HUES64 (cell line): ENCODE measurements at regions not wholly inside any gene's neighbourhood (a gene's known extent, or its start where the extent isn't known, plus 50 kb on each side); places are given as distances from the start of the nearest gene placed in this dataset.

ENCODE experiments used
- H3K27ac ChIP-seq: 2 replicates; pipeline ENCODE4 v1.7.0; 2013; ENCODE audit warnings: low read depth, low read length, inconsistent platforms
- H3K27me3 ChIP-seq: 2 replicates; pipeline ENCODE4 v1.6.1; 2013; ENCODE audit warnings: mild to moderate bottlenecking, low read length; ENCODE audit not compliant: insufficient read depth
- H3K36me3 ChIP-seq: 2 replicates; pipeline ENCODE4 v1.6.1; 2013; ENCODE audit warnings: mild to moderate bottlenecking, low read length; ENCODE audit not compliant: insufficient read depth
- H3K4me1 ChIP-seq: 2 replicates; pipeline ENCODE4 v1.6.1; 2013; ENCODE audit warnings: mild to moderate bottlenecking, low read length, moderate library complexity; ENCODE audit not compliant: insufficient read depth
- H3K4me3 ChIP-seq: 2 replicates; pipeline ENCODE4 v1.5.1; 2013; ENCODE audit warnings: mild to moderate bottlenecking, low read length, moderate library complexity
- H3K9ac ChIP-seq: 2 replicates; pipeline ENCODE4 v1.6.1; 2013; ENCODE audit warnings: mild to moderate bottlenecking, low read depth, low read length
- H3K9me3 ChIP-seq: 2 replicates; pipeline ENCODE4 v1.6.1; 2013; ENCODE audit warnings: low read depth, low read length; ENCODE audit not compliant: insufficient read depth
- WGBS: fragments of 150-250, 120-280 bp; methylation state at CpG from one replicate; pipeline ENCODE4 v1.1.7; 2013; ENCODE audit warnings: missing lambda C conversion rate; 5-methylcytosine and 5-hydroxymethylcytosine counted together

DNA sequence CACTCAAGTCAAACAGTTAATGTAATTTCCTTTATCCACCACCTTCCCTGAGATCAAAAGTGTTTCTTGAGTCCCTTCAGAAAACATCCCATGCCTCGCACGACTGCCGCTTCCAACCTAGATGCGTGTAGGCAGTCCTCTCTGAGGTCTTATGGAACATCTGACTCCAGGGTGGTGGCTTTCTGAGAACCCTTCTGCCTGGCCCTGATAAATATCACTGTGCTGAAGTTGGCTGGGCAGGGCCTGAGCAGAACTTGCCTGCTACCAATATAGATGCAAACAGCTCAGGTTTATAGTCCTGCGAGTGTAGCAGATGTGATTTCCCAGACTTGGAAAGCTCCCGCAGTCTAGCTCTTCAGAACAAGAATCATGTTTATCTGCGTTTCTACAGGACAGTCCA is 61.1 kb upstream of the GPR12 start:
- no peak overlapping the region for H3K9ac ChIP-seq
- 92% methylated on average over 7 of the region's 7 CpGs for WGBS
- H3K27me3 ChIP-seq: no peaks in the 10 kb centered on the region
- H3K9me3 ChIP-seq: no peaks in the 10 kb centered on the region
- H3K27ac ChIP-seq: no peak overlapping the region
- no peaks in the 10 kb centered on the region for H3K4me1 ChIP-seq
- H3K36me3 ChIP-seq: no peaks in the 10 kb centered on the region
- H3K4me3 ChIP-seq: no peak overlapping the region

DNA sequence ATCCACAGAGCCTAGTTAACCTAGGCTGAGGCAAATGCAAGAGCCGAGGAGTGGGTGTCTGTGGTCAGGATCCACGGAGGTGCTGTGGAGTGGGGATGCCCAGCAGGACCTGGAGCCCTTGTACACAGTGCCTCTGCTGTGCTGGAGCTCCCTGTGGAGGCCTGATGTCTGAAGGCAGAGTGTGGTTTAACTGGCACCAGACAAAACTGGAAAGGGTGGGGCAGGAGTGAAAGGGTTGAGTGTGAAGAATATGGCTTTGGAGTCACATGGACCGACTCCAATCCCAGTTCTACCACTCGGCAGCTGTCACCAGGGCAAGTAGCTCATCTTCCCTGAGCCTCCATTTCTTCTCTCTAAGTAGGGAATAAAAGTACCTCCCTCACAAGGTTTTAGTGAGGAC is 60.3 kb upstream of the GPR12 start:
- no peak overlapping the region for H3K4me3 ChIP-seq
- H3K9ac ChIP-seq: no peak overlapping the region
- H3K36me3 ChIP-seq: no peaks in the 10 kb centered on the region
- no peaks in the 10 kb centered on the region for H3K27me3 ChIP-seq
- H3K27ac ChIP-seq: no peak overlapping the region
- WGBS: 94% methylated on average over 4 of the region's 4 CpGs
- H3K4me1 ChIP-seq: no peaks in the 10 kb centered on the region
- H3K9me3 ChIP-seq: no peaks in the 10 kb centered on the region

DNA sequence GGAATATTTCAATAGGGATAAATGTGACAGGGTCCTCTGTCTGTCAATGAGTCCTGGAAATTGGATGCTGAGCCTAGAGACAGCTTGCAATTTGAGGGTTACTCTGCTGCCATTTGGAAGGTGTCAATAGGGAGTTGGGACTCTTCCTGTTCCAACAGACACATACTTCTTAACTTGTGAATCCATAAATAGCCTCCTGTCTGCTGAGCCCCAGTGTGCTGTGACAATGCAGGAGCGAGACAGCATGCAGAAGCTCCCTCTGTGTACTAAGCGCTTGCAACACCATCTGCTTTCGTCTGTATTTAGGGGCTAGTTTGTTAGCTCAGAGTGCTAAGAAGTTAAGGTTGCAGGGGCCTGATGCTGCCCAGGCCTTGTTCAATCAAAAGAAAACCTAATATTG is 58.5 kb upstream of the GPR12 start:
- Histone ChIP-seq H3K27me3 (no peaks in the 10 kb centered on the region), H3K9ac (no peak overlapping the region), H3K27ac (no peak overlapping the region), H3K4me1 (no peaks in the 10 kb centered on the region), H3K36me3 (no peaks in the 10 kb centered on the region), H3K4me3 (no peak overlapping the region), H3K9me3 (no peaks in the 10 kb centered on the region)
- WGBS: 91% methylated on average over 3 of the region's 3 CpGs

DNA sequence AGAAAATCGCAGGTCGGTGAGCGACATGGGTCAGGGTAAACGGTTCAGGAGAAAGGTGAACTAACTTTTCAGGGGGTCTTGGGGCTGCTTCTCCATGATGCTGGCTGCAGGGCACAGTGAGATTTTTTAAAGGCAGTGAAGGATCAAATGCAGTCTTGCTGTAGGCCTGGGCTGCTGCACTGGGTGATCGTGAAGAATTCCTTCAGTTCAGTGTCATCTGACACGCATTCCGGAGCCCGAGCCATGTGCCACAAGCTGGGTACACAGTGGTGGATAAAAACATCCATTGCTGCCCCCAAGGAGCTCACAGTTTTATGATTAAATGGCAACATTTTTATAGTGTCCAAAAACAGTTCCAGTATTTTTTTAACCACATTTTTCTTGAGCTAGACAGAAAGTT is 56.3 kb upstream of the GPR12 start:
- no peak overlapping the region for H3K27ac ChIP-seq
- 89% methylated on average over 8 of the region's 8 CpGs for WGBS
- no peak overlapping the region for H3K4me3 ChIP-seq
- no peaks in the 10 kb centered on the region for H3K36me3 ChIP-seq
- no peak overlapping the region for H3K9ac ChIP-seq
- no peaks in the 10 kb centered on the region for H3K9me3 ChIP-seq
- no peaks in the 10 kb centered on the region for H3K27me3 ChIP-seq
- no peaks in the 10 kb centered on the region for H3K4me1 ChIP-seq

DNA sequence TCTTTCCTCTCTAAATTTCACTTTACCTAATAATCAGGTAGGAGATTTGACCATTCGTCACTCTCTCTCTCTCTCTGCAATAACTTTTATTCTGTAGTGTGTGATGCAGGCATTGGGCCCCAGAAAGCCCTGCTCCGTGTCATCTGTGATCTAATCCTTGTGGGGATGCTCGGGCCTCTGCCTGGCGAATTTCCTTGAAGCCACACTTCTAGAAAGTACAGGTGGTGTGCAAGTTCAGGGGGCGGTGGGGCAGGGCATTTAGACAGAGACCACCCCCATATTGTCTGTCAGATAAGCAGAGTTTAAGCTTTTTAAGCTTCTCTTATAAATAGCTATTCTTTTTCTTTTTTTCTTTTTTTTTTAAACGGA is 53.4 kb upstream of the GPR12 start:
- no peaks in the 10 kb centered on the region for H3K27me3 ChIP-seq
- H3K4me3 ChIP-seq: no peak overlapping the region
- no peaks in the 10 kb centered on the region for H3K36me3 ChIP-seq
- no peak overlapping the region for H3K9ac ChIP-seq
- H3K9me3 ChIP-seq: no peaks in the 10 kb centered on the region
- H3K27ac ChIP-seq: no peak overlapping the region
- peaks cover 11% of the 10 kb centered on the region; the same call in 1 of the 2 replicates for H3K4me1 ChIP-seq
- WGBS: 83% methylated on average over 6 of the region's 6 CpGs

DNA sequence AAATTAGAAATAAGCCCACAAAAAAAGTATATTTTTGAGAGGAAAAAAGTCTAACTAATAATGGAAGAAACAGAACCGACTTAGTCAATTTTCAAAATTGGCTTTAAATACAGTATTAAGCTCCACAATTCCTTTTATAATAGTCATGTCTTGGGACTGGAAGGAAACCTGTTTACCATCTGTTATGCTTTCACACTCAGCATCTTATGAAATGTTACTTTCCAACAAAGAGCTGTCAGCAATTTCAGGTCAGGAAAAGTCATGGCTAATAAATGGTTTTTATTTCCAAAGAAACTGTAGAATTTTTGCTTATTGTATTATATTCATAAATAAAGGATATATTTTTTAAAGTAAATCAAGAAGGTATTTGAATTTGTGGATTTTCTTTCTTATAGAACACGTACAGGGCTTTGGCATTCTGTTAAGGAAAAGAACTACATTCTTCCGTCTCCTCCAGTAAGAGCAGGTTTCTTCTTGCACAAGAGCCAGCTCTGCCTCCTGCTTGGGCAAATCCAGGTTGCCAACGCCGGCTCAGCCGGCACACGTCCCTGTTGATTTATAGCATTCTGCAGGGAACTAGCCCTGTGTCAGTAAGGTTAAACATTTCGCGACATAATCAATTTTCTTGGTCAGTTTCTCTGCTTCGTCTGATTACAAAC is 52.9 kb upstream of the GPR12 start:
- peaks cover 11% of the 10 kb centered on the region; the same call in 1 of the 2 replicates for H3K4me1 ChIP-seq
- no peaks in the 10 kb centered on the region for H3K9me3 ChIP-seq
- 83% methylated on average over 9 of the region's 10 CpGs for WGBS
- no peaks in the 10 kb centered on the region for H3K27me3 ChIP-seq
- H3K27ac ChIP-seq: no peak overlapping the region
- H3K4me3 ChIP-seq: no peak overlapping the region
- H3K36me3 ChIP-seq: no peaks in the 10 kb centered on the region
- no peak overlapping the region for H3K9ac ChIP-seq

DNA sequence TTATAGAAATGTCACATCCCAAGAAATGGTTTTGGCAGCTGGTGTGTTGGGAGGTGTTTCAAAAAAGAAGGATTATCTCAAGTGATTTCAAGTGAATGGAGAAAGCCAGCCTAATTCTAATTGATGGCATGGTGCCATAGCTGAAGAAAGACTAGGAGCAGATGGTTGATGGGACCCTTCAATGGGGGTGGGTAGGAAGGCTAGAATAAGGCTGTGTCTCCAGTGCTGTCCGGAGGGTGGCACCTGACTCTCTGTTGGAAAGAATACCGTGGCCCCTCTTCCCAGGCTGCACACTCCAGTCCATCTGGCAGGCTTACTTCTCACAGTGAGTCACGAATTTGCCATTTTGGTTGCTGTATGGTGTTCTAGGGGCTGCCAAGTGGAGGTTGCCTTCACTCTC is 51.0 kb upstream of the GPR12 start:
- no peak overlapping the region for H3K4me3 ChIP-seq
- no peaks in the 10 kb centered on the region for H3K27me3 ChIP-seq
- WGBS: 96% methylated on average over 3 of the region's 3 CpGs
- H3K4me1 ChIP-seq: peaks cover 11% of the 10 kb centered on the region; the same call in 1 of the 2 replicates
- H3K9ac ChIP-seq: no peak overlapping the region
- H3K9me3 ChIP-seq: no peaks in the 10 kb centered on the region
- H3K27ac ChIP-seq: no peak overlapping the region
- no peaks in the 10 kb centered on the region for H3K36me3 ChIP-seq
